ENCODE measurements at regions not wholly inside any gene's neighbourhood (a gene's known extent, or its start where the extent isn't known, plus 50 kb on each side); places are given as distances from the start of the nearest gene placed in this dataset.

DNA sequence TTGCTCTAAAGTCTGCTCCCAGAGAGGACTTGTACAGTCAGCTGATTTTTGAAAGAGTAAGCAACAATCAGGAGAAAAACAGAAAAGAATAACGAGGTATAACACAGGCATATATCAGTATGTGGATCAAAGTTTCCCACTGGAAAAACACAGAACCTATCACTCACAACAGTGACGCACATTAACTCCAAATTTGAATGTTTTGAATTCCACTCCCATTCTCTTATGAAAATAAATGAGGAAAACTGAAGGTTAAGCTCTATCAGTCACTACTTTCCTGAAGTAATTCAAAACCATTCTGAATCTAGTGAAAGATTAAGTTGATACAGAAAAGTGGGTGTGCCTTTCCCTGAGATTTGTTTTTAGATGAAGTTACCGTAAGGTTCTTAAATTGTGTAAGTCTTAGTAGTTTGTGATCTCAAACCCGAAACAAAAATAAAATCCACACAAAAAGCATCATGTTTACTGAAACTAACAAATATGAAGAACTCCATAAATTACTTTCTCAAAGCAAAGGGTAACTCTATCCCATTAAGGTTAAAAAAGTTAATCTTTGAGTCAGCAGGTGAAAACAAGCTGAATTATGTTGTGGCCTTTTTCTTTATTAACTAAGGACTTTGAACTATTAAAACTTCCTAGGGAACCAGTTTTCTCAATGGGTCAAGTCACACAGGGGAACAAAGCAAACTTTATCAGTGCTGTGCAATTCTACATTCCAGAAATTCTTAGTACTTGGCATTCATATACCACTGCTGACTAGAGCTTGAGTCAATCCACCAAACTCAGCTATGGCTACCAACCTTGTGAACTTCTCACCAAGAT lies 115.7 kb downstream of the OGFRL1 start:
- no peaks in the 10 kb centered on the region for H3K36me3 Mint-ChIP-seq (ENCODE audit: low read depth)
- no peak overlapping the region for H3K27ac Mint-ChIP-seq

DNA sequence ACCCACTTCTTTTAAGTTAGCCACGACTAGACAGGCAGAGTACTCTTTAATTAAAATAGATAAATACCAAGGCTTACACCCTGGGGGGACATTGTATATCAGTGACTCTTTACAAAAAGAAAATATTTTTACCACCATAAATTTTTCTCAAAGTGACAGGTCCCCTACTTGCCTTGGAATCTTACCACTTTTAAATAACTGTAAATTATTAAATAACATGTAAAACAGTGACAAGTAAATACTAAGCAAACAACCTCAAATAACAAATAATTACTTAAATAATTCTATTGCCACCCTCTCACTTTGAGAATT lies 116.3 kb downstream of the OGFRL1 start:
- DNase-seq, result no peak
- Mint-ChIP-seq H3K27me3 (peaks cover 29% of the 10 kb centered on the region), H3K36me3 (ENCODE audit: low read depth) (no peaks in the 10 kb centered on the region), H3K27ac (no peak overlapping the region), H3K4me1 (no peaks in the 10 kb centered on the region), H3K4me3 (no peak overlapping the region)
- H3K9me3 ChIP-seq (ENCODE audit: control insufficient read depth, low read length, poor library complexity, severe bottlenecking), result no peaks in the 10 kb centered on the region
- no peak for ATAC-seq

More for the DNA sequence above, 115.7 kb downstream of the OGFRL1 start:
- no peaks in the 10 kb centered on the region for H3K4me1 Mint-ChIP-seq
- no peak overlapping the region for H3K4me3 Mint-ChIP-seq
- ATAC-seq (no peak), DNase-seq (no peak)
- no peaks in the 10 kb centered on the region for H3K9me3 ChIP-seq (ENCODE audit: control insufficient read depth, low read length, poor library complexity, severe bottlenecking)
- peaks cover 29% of the 10 kb centered on the region for H3K27me3 Mint-ChIP-seq

DNA sequence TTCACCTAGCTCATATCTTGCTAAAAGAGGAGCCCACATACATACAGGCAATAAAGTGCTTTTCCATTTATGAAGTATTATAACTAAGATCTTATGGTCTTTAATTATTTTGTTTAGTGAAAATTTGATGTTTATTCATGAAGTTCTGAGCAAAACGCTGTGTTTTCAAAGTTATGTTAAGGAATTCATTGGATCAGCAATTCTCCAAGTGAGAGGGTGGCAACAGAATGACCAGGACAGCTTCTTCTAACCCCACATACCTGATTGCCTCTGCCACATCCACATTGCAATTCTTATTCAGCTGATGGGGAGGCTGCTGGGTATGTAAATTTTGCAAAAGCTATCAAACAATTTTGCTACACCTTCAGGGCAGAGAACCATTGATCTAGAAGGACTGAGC lies 116.8 kb downstream of the OGFRL1 start:
- Mint-ChIP-seq H3K27me3 (peaks cover 29% of the 10 kb centered on the region), H3K4me1 (no peaks in the 10 kb centered on the region), H3K4me3 (no peak overlapping the region), H3K27ac (no peak overlapping the region), H3K36me3 (ENCODE audit: low read depth) (no peaks in the 10 kb centered on the region)
- no peak for DNase-seq
- H3K9me3 ChIP-seq (ENCODE audit: control insufficient read depth, low read length, poor library complexity, severe bottlenecking), result no peaks in the 10 kb centered on the region
- ATAC-seq, result no peak

DNA sequence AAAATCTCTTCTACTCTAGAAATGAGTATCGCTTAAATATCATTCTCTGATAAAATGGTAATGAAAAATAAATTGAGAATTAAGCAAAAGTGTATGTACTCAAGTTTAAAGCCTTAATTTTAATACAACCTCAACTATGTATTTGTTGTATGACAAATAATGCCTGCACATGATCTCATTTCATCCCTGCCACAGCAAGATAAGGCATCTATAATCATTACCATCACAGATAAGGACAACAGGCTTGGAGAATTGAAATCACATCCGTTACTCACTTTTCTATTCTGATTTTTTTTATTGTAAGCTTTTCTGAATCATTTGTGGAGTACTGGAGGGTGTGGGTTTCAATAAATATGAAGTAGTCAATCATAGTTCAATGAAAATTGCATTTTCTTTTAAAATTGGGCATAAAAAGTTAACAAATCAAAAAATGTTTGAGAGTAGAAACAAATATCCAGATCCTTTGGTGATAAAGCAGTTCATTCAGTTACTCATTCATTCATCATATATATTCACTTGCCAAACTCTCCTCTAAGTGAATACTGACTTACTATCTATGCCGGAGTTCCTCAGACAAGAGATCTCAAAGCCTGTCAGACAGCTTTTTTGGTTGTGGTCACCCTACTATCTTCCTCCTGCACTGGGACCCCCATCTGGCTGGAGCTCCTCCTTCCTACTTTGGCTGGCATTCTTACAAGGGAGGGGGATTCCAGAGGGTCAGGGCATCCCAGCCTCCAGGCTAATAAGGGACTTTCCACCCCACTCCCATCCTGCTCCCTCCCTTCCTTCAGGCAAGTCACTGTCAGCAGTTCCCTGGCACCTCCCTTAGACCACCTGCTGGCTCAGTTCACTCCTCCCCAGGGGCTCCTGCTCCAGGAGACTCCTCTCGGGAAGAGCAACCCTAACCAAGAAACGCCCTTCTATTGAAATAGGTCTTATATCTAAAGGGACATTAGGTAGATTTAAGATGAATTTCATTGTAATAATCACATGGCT lies 118.6 kb downstream of the OGFRL1 start:
- no peak for DNase-seq
- peaks cover 29% of the 10 kb centered on the region for H3K27me3 Mint-ChIP-seq
- no peak overlapping the region for H3K27ac Mint-ChIP-seq
- no peak for ATAC-seq
- no peaks in the 10 kb centered on the region for H3K9me3 ChIP-seq (ENCODE audit: control insufficient read depth, low read length, poor library complexity, severe bottlenecking)
- H3K36me3 Mint-ChIP-seq (ENCODE audit: low read depth), result no peaks in the 10 kb centered on the region
- no peaks in the 10 kb centered on the region for H3K4me1 Mint-ChIP-seq
- H3K4me3 Mint-ChIP-seq, result no peak overlapping the region

DNA sequence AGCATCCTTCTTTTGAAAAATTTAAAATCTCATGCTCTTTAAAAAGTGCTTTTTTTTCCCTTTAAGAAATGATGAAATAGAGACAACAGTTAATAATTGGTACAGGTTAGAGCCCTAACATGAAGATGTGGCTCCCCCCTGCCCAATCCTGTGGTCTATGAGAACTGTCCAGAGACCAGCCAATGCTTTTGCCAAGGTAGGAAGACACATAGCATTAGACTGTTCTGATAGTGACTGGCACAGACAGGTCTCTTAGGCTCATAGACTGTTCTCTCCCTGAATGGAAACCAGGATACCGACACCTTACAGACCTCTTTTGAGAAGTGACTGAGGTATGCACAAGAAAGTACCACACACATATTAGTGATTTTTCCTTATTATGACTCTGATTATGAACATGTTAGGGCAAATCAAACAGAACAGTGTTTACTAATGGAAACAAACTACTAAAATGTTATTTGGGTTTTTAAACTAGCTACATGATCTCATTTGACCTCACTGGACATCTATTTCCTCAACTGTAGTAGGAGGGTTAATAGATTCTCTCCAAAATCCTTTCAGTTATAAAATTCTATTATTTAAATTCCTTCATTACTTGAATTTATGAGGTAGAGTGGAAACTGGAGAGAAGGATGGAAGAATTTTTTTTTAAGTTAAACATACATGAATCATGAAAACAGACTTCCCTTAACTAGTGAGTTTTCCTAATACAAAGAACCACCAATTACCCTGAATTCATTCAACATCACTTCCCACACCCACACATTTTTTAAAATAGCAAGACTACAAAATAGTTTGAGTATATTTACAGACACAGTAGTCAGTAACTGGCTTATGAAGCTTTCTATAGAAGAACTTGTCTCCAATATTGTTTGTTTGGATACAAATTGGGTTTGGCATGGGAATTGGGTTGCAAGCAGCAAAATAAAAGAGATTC lies 120.4 kb downstream of the OGFRL1 start:
- Mint-ChIP-seq H3K27me3 (peaks cover 27% of the 10 kb centered on the region), H3K36me3 (ENCODE audit: low read depth) (no peaks in the 10 kb centered on the region), H3K27ac (no peak overlapping the region), H3K4me1 (no peaks in the 10 kb centered on the region), H3K4me3 (no peak overlapping the region)
- DNase-seq (no peak), ATAC-seq (no peak)
- H3K9me3 ChIP-seq (ENCODE audit: control insufficient read depth, low read length, poor library complexity, severe bottlenecking), result no peaks in the 10 kb centered on the region

DNA sequence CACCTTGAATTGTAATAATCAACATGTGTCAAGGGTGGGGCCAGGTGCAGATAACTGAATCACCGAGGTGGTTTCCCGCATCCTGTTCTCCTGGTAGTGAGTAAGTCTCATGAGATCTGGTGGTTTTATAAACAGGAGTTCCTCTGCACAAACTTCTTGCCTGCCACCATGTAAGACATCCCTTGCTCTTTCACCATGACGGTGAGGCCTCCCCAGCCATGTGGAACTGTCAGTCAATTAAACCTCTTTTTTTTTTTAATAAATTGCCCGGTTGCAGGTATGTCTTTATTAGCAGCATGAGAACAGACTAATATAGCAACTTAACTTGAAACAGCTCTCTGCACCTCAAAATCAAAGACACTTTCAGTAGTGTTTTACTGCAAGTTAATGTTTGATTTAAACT lies 121.6 kb downstream of the OGFRL1 start:
- DNase-seq, result no peak
- Mint-ChIP-seq H3K27ac (no peak overlapping the region), H3K27me3 (peaks cover 34% of the 10 kb centered on the region), H3K4me3 (no peak overlapping the region), H3K36me3 (ENCODE audit: low read depth) (peaks cover 2% of the 10 kb centered on the region), H3K4me1 (no peaks in the 10 kb centered on the region)
- ATAC-seq, result no peak
- H3K9me3 ChIP-seq (ENCODE audit: control insufficient read depth, low read length, poor library complexity, severe bottlenecking), result no peaks in the 10 kb centered on the region

DNA sequence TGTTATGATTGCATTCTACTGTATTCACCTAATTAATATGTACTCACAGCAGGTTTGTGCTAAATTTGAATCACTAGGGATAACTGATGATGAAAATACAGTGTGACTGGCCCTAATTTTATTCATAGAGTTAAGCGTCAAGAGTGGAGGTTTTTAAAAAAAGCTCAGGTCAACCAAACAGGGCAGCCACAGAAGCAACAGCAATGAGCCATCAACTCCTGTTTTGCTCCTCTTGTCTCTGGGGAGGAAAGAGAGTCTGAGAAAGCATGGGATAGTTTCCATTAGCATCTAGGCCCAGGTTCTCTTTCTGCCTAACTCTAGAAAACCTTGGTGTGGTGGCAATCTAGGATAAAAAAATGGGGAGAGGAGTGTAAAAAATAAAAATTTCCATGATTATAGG lies 122.1 kb downstream of the OGFRL1 start:
- Mint-ChIP-seq H3K4me1 (no peaks in the 10 kb centered on the region), H3K4me3 (no peak overlapping the region), H3K36me3 (ENCODE audit: low read depth) (peaks cover 2% of the 10 kb centered on the region), H3K27ac (no peak overlapping the region), H3K27me3 (peaks cover 35% of the 10 kb centered on the region)
- ATAC-seq (no peak), DNase-seq (no peak)
- H3K9me3 ChIP-seq (ENCODE audit: control insufficient read depth, low read length, poor library complexity, severe bottlenecking), result no peaks in the 10 kb centered on the region

DNA sequence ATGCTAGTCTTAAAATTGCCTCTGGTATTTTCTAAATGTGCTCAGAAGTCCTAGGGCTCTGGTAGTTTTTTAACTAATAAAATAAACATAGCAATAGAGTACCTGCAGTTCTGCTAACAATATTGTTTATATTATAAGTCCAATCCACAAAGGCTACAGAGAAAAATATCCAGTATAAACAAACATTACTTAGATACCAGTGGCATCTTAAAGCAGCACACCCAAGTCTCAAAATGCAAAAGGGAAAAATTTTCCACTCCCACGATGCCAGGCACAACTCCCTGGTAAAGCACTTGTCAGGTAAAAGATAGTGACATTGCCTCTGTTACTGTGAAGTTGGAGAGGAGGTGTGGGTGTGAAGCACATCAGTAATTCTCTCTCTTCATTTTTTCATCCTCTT lies 123.3 kb downstream of the OGFRL1 start:
- ATAC-seq (no peak), DNase-seq (no peak)
- H3K27ac Mint-ChIP-seq, result no peak overlapping the region
- no peak overlapping the region for H3K4me3 Mint-ChIP-seq
- peaks cover 2% of the 10 kb centered on the region for H3K36me3 Mint-ChIP-seq (ENCODE audit: low read depth)
- no peaks in the 10 kb centered on the region for H3K9me3 ChIP-seq (ENCODE audit: control insufficient read depth, low read length, poor library complexity, severe bottlenecking)
- no peaks in the 10 kb centered on the region for H3K4me1 Mint-ChIP-seq
- H3K27me3 Mint-ChIP-seq, result peaks cover 27% of the 10 kb centered on the region

DNA sequence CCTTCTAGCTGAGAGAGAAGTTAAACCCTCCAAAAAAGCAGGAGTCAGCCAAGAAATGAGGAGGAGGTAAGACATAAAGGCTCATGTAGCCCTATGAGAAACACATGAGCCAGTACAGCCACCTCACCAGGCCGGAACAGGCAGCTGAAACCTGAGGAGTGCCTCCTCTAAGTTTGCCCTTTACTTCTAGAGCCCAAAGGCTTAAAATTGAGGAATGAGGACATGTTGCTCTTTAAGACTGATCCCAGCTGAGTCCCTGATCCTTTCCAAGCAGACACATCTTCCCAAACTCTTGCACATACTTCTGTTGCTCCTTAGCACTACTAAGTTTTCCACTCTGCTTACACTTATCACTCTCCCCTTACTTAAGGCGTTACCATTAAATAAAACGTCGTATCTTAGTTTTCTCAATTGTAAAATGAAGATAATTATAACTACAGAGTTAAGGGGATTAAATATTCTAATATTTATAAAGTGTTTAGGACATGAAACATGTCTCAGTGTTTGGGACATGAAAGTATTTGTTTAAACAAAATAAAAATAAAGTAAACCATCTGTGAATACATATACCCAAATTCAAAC lies 124.0 kb downstream of the OGFRL1 start:
- Mint-ChIP-seq H3K36me3 (ENCODE audit: low read depth) (peaks cover 2% of the 10 kb centered on the region), H3K4me3 (no peak overlapping the region), H3K4me1 (no peaks in the 10 kb centered on the region), H3K27ac (no peak overlapping the region), H3K27me3 (peaks cover 26% of the 10 kb centered on the region)
- DNase-seq (no peak), ATAC-seq (no peak)
- no peaks in the 10 kb centered on the region for H3K9me3 ChIP-seq (ENCODE audit: control insufficient read depth, low read length, poor library complexity, severe bottlenecking)

DNA sequence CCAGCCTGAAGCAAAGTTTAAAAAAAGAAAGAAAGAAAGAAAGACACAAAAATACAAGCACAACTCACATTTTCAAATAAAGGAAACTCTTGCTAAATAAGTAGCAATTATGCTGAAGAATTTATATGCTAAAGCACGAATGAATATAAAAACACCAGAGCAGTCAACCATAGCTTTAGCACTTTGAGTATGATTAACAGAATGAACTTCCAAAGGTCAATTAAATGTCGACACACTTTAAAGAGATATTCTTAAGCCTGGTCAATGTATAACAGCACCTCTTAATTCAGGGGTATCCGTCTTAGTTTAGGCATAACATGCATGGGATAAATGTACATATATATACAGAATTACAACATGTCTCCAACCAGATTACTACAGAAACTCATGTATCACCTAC lies 125.9 kb downstream of the OGFRL1 start:
- Mint-ChIP-seq H3K4me1 (no peaks in the 10 kb centered on the region), H3K27me3 (peaks cover 44% of the 10 kb centered on the region), H3K27ac (no peak overlapping the region), H3K36me3 (ENCODE audit: low read depth) (peaks cover 4% of the 10 kb centered on the region), H3K4me3 (no peak overlapping the region)
- no peak for DNase-seq
- H3K9me3 ChIP-seq (ENCODE audit: control insufficient read depth, low read length, poor library complexity, severe bottlenecking), result no peaks in the 10 kb centered on the region
- ATAC-seq, result no peak

DNA sequence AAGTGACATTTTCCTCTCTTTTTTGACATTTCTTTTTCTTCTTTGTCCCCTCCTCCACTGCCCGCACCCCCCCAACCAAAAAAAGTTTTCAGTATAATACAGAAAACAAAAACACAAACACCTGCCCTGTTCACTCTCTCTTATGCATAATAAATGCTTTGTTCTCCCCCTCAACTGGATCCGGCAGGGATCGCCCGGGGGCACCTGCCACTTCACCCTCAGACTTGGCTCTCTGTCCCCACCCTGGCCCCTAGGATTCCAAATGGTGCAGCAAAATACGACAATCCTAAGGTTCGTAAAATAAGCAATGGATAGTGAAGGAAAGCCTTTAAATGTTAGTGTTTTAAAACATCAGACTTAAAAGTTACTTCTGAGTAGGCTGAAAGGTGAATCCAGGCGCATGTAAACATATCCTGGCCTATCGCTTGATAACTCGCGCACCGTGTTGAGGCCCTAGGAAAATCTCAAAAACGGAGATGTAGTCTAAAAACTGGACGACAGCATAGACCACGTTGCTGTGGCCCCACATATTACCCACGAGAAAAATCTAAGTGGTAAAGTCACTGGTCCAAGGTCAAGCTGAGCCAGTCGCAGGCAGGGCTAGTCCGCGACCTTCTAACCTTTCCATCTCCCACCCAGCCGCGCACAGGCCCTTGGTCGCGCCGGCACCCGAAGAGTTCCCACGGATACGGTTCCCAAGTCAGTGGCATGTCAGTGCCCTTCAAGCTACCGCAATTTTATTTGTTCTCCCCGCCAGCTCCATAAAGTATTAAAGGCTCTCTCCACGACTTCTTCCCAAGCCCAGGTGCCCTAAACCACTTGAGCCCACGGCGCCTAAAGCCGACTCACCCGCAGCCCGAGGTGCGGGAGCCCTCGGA lies 130.8 kb downstream of the OGFRL1 start:
- H3K9me3 ChIP-seq (ENCODE audit: control insufficient read depth, low read length, poor library complexity, severe bottlenecking), result no peaks in the 10 kb centered on the region
- peak overlapping the region; percentile 63 for H3K4me3 Mint-ChIP-seq
- DNase-seq (no peak), ATAC-seq (no peak)
- H3K27me3 Mint-ChIP-seq, result peaks cover 65% of the 10 kb centered on the region
- H3K36me3 Mint-ChIP-seq (ENCODE audit: low read depth), result peaks cover 4% of the 10 kb centered on the region
- no peaks in the 10 kb centered on the region for H3K4me1 Mint-ChIP-seq
- no peak overlapping the region for H3K27ac Mint-ChIP-seq

All from T-helper 17 cell (primary cell).